Neuronal stem cell (in vitro differentiated cells): ENCODE measurements at regions not wholly inside any gene's neighbourhood (a gene's known extent, or its start where the extent isn't known, plus 50 kb on each side); places are given as distances from the start of the nearest gene placed in this dataset.

Experiments
- DNase-seq: peaks from one replicate; pipeline ENCODE4 v3.0.0-alpha.2; 2013; ENCODE audit warnings: low spot score
- H2AFZ ChIP-seq: one replicate; pipeline ENCODE4 v1.6.1; 2013; ENCODE audit warnings: mild to moderate bottlenecking, low read length, inconsistent platforms
- H2AK5ac ChIP-seq: 2 replicates; pipeline ENCODE4 v1.6.1; 2013; ENCODE audit warnings: low read depth, mild to moderate bottlenecking, inconsistent platforms, low read length, moderate library complexity, mixed read lengths
- H2BK120ac ChIP-seq: 2 replicates; pipeline ENCODE4 v1.6.1; 2013; ENCODE audit warnings: low read depth, mild to moderate bottlenecking, inconsistent platforms, low read length, moderate library complexity, mixed read lengths
- H2BK12ac ChIP-seq: one replicate; pipeline ENCODE4 v1.6.1; 2013; ENCODE audit warnings: low read length, inconsistent platforms
- H2BK15ac ChIP-seq: 2 replicates; pipeline ENCODE4 v1.6.1; 2013; ENCODE audit warnings: mild to moderate bottlenecking, low read length, inconsistent platforms, mixed read lengths
- H2BK5ac ChIP-seq: one replicate; pipeline ENCODE4 v1.6.1; 2013; ENCODE audit warnings: inconsistent platforms, mild to moderate bottlenecking, low read length, moderate library complexity
- H3K14ac ChIP-seq: one replicate; pipeline ENCODE4 v1.6.1; 2013; ENCODE audit warnings: low read length, inconsistent platforms
- H3K18ac ChIP-seq: 2 replicates; pipeline ENCODE4 v1.6.1; 2013; ENCODE audit warnings: low read length, inconsistent platforms
- H3K23ac ChIP-seq: 2 replicates; pipeline ENCODE4 v1.6.1; 2013; ENCODE audit warnings: low read depth, mild to moderate bottlenecking, mixed read lengths, low read length, inconsistent platforms; ENCODE audit not compliant: poor library complexity
- H3K27ac ChIP-seq: replicated peaks from 3 replicates; pipeline ENCODE4 v1.5.1; 2013; ENCODE audit warnings: low read length, inconsistent platforms
- H3K27me3 ChIP-seq, 3 experiments: 2 replicates each; pipeline ENCODE4 v1.6.1; 2013; ENCODE audit warnings: low read length in 3 of 3, mild to moderate bottlenecking in 2 of 3, inconsistent platforms in 1 of 3, low read depth in 1 of 3, mixed read lengths in 1 of 3, moderate library complexity in 1 of 3; ENCODE audit not compliant: control insufficient read depth in 3 of 3, insufficient read depth in 3 of 3
- H3K36me3 ChIP-seq, 2 donors: replicated peaks in 1 of 2; 2 replicates each; pipeline ENCODE4 v1.6.1; 2013; ENCODE audit warnings: low read length in 2 of 2; ENCODE audit not compliant: control insufficient read depth in 2 of 2, insufficient read depth in 2 of 2
- H3K4ac ChIP-seq: 2 replicates; pipeline ENCODE4 v1.6.1; 2013; ENCODE audit warnings: inconsistent platforms, mild to moderate bottlenecking, low read length, moderate library complexity
- H3K4me1 ChIP-seq, 2 donors: 1 replicate in 1 of 2; 2 replicates in 1 of 2; pipeline ENCODE4 v1.6.1; 2013; ENCODE audit warnings: low read length in 2 of 2, low read depth in 1 of 2; ENCODE audit not compliant: control insufficient read depth in 2 of 2, insufficient read depth in 1 of 2
- H3K4me2 ChIP-seq: one replicate; pipeline ENCODE4 v1.6.1; 2013; ENCODE audit warnings: mild to moderate bottlenecking, low read length, inconsistent platforms; ENCODE audit not compliant: insufficient read depth, poor library complexity, severe bottlenecking
- H3K4me3 ChIP-seq, 2 donors: 2 replicates each; pipeline ENCODE4 v1.5.1; 2013; ENCODE audit warnings: low read length in 2 of 2, mild to moderate bottlenecking in 2 of 2, inconsistent platforms in 1 of 2, moderate library complexity in 1 of 2
- H3K79me1 ChIP-seq: one replicate; pipeline ENCODE4 v1.6.1; 2013; ENCODE audit warnings: low read depth, mild to moderate bottlenecking, inconsistent platforms, low read length, moderate library complexity
- H3K9ac ChIP-seq: one replicate; pipeline ENCODE4 v1.6.1; 2013; ENCODE audit warnings: mild to moderate bottlenecking, low read depth, low read length, inconsistent platforms; ENCODE audit not compliant: poor library complexity
- H3K9me3 ChIP-seq, 2 donors: replicated peaks in 1 of 2; 2 replicates each; pipeline versions ENCODE3 to v1.6.1; 2013; ENCODE audit warnings: low read length in 2 of 2, mild to moderate bottlenecking in 2 of 2, inconsistent platforms in 1 of 2, low read depth in 1 of 2, mixed read lengths in 1 of 2, moderate library complexity in 1 of 2; ENCODE audit not compliant: control insufficient read depth in 2 of 2, insufficient read depth in 1 of 2
- H4K8ac ChIP-seq: one replicate; pipeline ENCODE4 v1.6.1; 2013; ENCODE audit warnings: low read depth, mild to moderate bottlenecking, inconsistent platforms, low read length, moderate library complexity
- H4K91ac ChIP-seq: one replicate; pipeline ENCODE4 v1.6.1; 2013; ENCODE audit warnings: low read length, low read depth, mild to moderate bottlenecking, inconsistent platforms; ENCODE audit not compliant: poor library complexity
- WGBS, 2 donors: extraction: QIAGEN DNeasy Blood & Tissue Kit; methylation state at CpG; one replicate each; pipeline ENCODE4 v1.1.7; 2013; ENCODE audit warnings: missing lambda C conversion rate in 2 of 2, mixed read lengths in 1 of 2; ENCODE audit not compliant: insufficient read length in 2 of 2, insufficient replicate concordance in 1 of 2; ENCODE audit errors: extremely low coverage in 2 of 2; 5-methylcytosine and 5-hydroxymethylcytosine counted together

GRCh38 chr11:96961931-96962330 is 572.1 kb downstream of the JRKL start:
- Histone ChIP-seq H2BK120ac (no peak overlapping the region), H3K27ac (no peak overlapping the region), H3K4me2 (no peak overlapping the region), H4K91ac (no peak overlapping the region), H2AFZ (no peak overlapping the region), H3K23ac (no peak overlapping the region), H3K9me3 (no peaks in the 10 kb centered on the region), H3K36me3 (no peaks in the 10 kb centered on the region), H2AK5ac (no peak overlapping the region), H4K8ac (no peak overlapping the region), H2BK5ac (no peak overlapping the region), H3K79me1 (no peaks in the 10 kb centered on the region), H3K4me1 (peaks cover 0 to 1% of the 10 kb centered on the region in 2 donors), H2BK12ac (no peak overlapping the region), H3K4ac (no peak overlapping the region), H2BK15ac (no peak overlapping the region), H3K4me3 (no peak overlapping the region), H3K18ac (no peak overlapping the region), H3K27me3 (no peaks in the 10 kb centered on the region), H3K9ac (no peak overlapping the region), H3K14ac (no peak overlapping the region)
- DNase-seq, result no peak
- WGBS, 2 donors, result no CpG with 5 or more reads among the region's 4 CpGs

GRCh38 chr11:96963375-96963774 is 573.6 kb downstream of the JRKL start:
- H2BK120ac ChIP-seq, result no peak overlapping the region
- no CpG with 5 or more reads among the region's 2 CpGs for WGBS, 2 donors

GRCh38 chr11:96964661-96965060 is 574.8 kb downstream of the JRKL start:
- no peak overlapping the region for H3K23ac ChIP-seq
- peaks cover 0 to 1% of the 10 kb centered on the region in 2 donors for H3K4me1 ChIP-seq
- no peak overlapping the region for H2BK5ac ChIP-seq
- H3K18ac ChIP-seq, result no peak overlapping the region
- no peak overlapping the region for H3K14ac ChIP-seq
- no peaks in the 10 kb centered on the region for H3K36me3 ChIP-seq
- H2AFZ ChIP-seq, result no peak overlapping the region
- no peaks in the 10 kb centered on the region for H3K27me3 ChIP-seq
- no CpG with 5 or more reads among the region's 2 CpGs for WGBS, 2 donors
- no peak for DNase-seq
- no peak overlapping the region for H3K4me3 ChIP-seq
- no peak overlapping the region for H4K91ac ChIP-seq
- H3K4ac ChIP-seq, result no peak overlapping the region
- no peak overlapping the region for H2BK12ac ChIP-seq
- no peak overlapping the region for H3K9ac ChIP-seq
- no peak overlapping the region for H2BK15ac ChIP-seq
- no peak overlapping the region for H3K4me2 ChIP-seq
- H2AK5ac ChIP-seq, result no peak overlapping the region
- no peak overlapping the region for H2BK120ac ChIP-seq
- no peak overlapping the region for H4K8ac ChIP-seq
- no peaks in the 10 kb centered on the region for H3K79me1 ChIP-seq
- H3K27ac ChIP-seq, result no peak overlapping the region
- no peaks in the 10 kb centered on the region for H3K9me3 ChIP-seq

More at GRCh38 chr11:96963375-96963774, 573.6 kb downstream of the JRKL start:
- Histone ChIP-seq H3K4ac (no peak overlapping the region), H3K18ac (no peak overlapping the region), H3K27me3 (no peaks in the 10 kb centered on the region), H3K4me2 (no peak overlapping the region), H2AFZ (no peak overlapping the region), H2BK15ac (no peak overlapping the region), H4K8ac (no peak overlapping the region), H2BK5ac (no peak overlapping the region), H3K36me3 (no peaks in the 10 kb centered on the region), H4K91ac (no peak overlapping the region), H3K9me3 (no peaks in the 10 kb centered on the region), H2BK12ac (no peak overlapping the region), H3K4me3 (no peak overlapping the region), H3K4me1 (peaks cover 0 to 1% of the 10 kb centered on the region in 2 donors), H3K14ac (no peak overlapping the region), H3K23ac (no peak overlapping the region), H3K79me1 (no peaks in the 10 kb centered on the region), H2AK5ac (no peak overlapping the region), H3K9ac (no peak overlapping the region), H3K27ac (no peak overlapping the region)
- no peak for DNase-seq

- no peak overlapping the region for H2AFZ ChIP-seq
- no CpG with 5 or more reads among the region's 1 CpG for WGBS, 2 donors
- no peak overlapping the region for H3K14ac ChIP-seq
Observed at GRCh38 chr11:96967616-96968015, 577.8 kb downstream of the JRKL start.

More at GRCh38 chr11:96967616-96968015, 577.8 kb downstream of the JRKL start:
- no peaks in the 10 kb centered on the region for H3K36me3 ChIP-seq
- no peak overlapping the region for H3K9ac ChIP-seq
- no peak overlapping the region for H3K18ac ChIP-seq
- peaks cover 0 to 1% of the 10 kb centered on the region in 2 donors for H3K4me1 ChIP-seq
- no peak overlapping the region for H3K23ac ChIP-seq
- H3K9me3 ChIP-seq, result no peaks in the 10 kb centered on the region
- no peak overlapping the region for H2BK15ac ChIP-seq
- DNase-seq, result no peak
- no peak overlapping the region for H4K8ac ChIP-seq
- no peak overlapping the region for H3K4me2 ChIP-seq
- H2BK5ac ChIP-seq, result no peak overlapping the region
- H3K4me3 ChIP-seq, result no peak overlapping the region
- no peak overlapping the region for H2BK12ac ChIP-seq
- H3K27me3 ChIP-seq, result no peaks in the 10 kb centered on the region
- H4K91ac ChIP-seq, result no peak overlapping the region
- no peak overlapping the region for H3K4ac ChIP-seq
- no peaks in the 10 kb centered on the region for H3K79me1 ChIP-seq
- H3K27ac ChIP-seq, result no peak overlapping the region
- no peak overlapping the region for H2BK120ac ChIP-seq
- H2AK5ac ChIP-seq, result no peak overlapping the region
